GM23338 (cell line): ENCODE measurements at regions not wholly inside any gene's neighbourhood (a gene's known extent, or its start where the extent isn't known, plus 50 kb on each side); places are given as distances from the start of the nearest gene placed in this dataset.

Source experiments
- ATAC-seq: fragments of 200-7000 bp; cut with Tn5 transposase; 3 replicates; pipeline ENCODE4 v1.9.1; 2020
- DNase-seq: peaks from one replicate; pipeline ENCODE4 v3.0.0-alpha.2; 2015; ENCODE audit warnings: low spot score
- H2AFZ ChIP-seq: fragments of 200-600 bp; sonication (generic); 2 replicates; pipeline ENCODE4 v1.8.0; 2016; ENCODE audit warnings: antibody characterized with exemption, mild to moderate bottlenecking, moderate library complexity
- H3F3A ChIP-seq: fragments of 200-600 bp; sonication (generic); replicated peaks from 2 replicates; pipeline ENCODE4 v1.8.0; 2017; ENCODE audit warnings: antibody characterized with exemption, mixed run types, low read depth
- H3K27ac ChIP-seq: fragments of 200-600 bp; sonication (generic); 2 replicates; pipeline ENCODE4 v1.6.1; 2016; ENCODE audit warnings: low read depth
- H3K27me3 ChIP-seq: fragments of 200-600 bp; sonication (generic); 2 replicates; pipeline ENCODE4 v1.8.0; 2016; ENCODE audit warnings: mild to moderate bottlenecking, mixed run types, moderate library complexity; ENCODE audit not compliant: insufficient read depth
- H3K36me3 ChIP-seq: fragments of 200-600 bp; sonication (generic); 2 replicates; pipeline ENCODE4 v1.8.0; 2016; ENCODE audit warnings: mild to moderate bottlenecking; ENCODE audit not compliant: insufficient read depth
- H3K4me1 ChIP-seq: fragments of 200-600 bp; sonication (generic); 2 replicates; pipeline ENCODE4 v1.8.0; 2016; ENCODE audit warnings: mild to moderate bottlenecking, moderate library complexity; ENCODE audit not compliant: insufficient read depth
- H3K4me2 ChIP-seq: fragments of 200-600 bp; sonication (generic); 2 replicates; pipeline ENCODE4 v1.7.1; 2017; ENCODE audit warnings: mixed run types
- H3K4me3 ChIP-seq: fragments of 200-600 bp; sonication (generic); 2 replicates; pipeline ENCODE4 v1.6.1; 2016; ENCODE audit warnings: mixed run types
- H3K79me2 ChIP-seq: fragments of 200-600 bp; sonication (generic); replicated peaks from 2 replicates; pipeline ENCODE4 v1.8.0; 2017; ENCODE audit warnings: mild to moderate bottlenecking; ENCODE audit not compliant: insufficient read depth
- H3K9me2 ChIP-seq: fragments of 200-600 bp; sonication (generic); 2 replicates; pipeline ENCODE4 v1.8.0; 2017; ENCODE audit not compliant: insufficient read depth
- H4K20me1 ChIP-seq: fragments of 200-600 bp; sonication (generic); replicated peaks from 2 replicates; pipeline ENCODE4 v1.8.0; 2017; ENCODE audit warnings: mild to moderate bottlenecking; ENCODE audit not compliant: insufficient read depth
- H3K27ac Mint-ChIP-seq: 2 replicates; pipeline ENCODE4 v1.8.0; 2020; ENCODE audit warnings: inconsistent platforms, mild to moderate bottlenecking, moderate library complexity, mixed read lengths
- H3K27me3 Mint-ChIP-seq: 3 replicates; pipeline ENCODE4 v1.8.0; 2022; ENCODE audit warnings: low read depth, mild to moderate bottlenecking, moderate library complexity, mixed read lengths, inconsistent platforms; ENCODE audit not compliant: insufficient read depth, poor library complexity
- H3K36me3 Mint-ChIP-seq: 3 replicates; pipeline ENCODE4 v1.8.0; 2021; ENCODE audit warnings: low read depth, mild to moderate bottlenecking, inconsistent platforms, moderate library complexity, mixed read lengths
- H3K4me1 Mint-ChIP-seq: 3 replicates; pipeline ENCODE4 v1.8.0; 2020; ENCODE audit warnings: mild to moderate bottlenecking, inconsistent platforms, mixed read lengths
- H3K4me3 Mint-ChIP-seq: 3 replicates; pipeline ENCODE4 v1.8.0; 2021; ENCODE audit warnings: moderate library complexity, mild to moderate bottlenecking, inconsistent platforms, mixed read lengths
- H3K9me3 Mint-ChIP-seq: 3 replicates; pipeline ENCODE4 v1.8.0; 2020; ENCODE audit warnings: moderate library complexity, mild to moderate bottlenecking, inconsistent platforms, mixed read lengths
- EZH2 ChIP-seq: fragments of 200-600 bp; sonication (generic); IDR thresholded peaks from one replicate; pipeline ENCODE4 v1.8.0; 2017; ENCODE audit warnings: antibody characterized with exemption, mild to moderate bottlenecking, low read depth; ENCODE audit not compliant: unreplicated experiment
- EZH2phosphoT487 ChIP-seq: fragments of 200-600 bp; sonication (generic); IDR thresholded peaks from one replicate; pipeline ENCODE4 v1.8.1; 2018; ENCODE audit warnings: antibody characterized with exemption; ENCODE audit not compliant: unreplicated experiment
- TF ChIP-seq, protein P1 (sequence below): fragments of 250-450 bp; sonication (Bioruptor Pico); IDR thresholded peaks from 2 replicates; pipeline ENCODE4 v1.5.0; 2020; ENCODE audit warnings: mild to moderate bottlenecking, moderate library complexity
- TF ChIP-seq, protein P2 (sequence below), 2 experiments: fragments of 200-600 bp in 1 of 2; sonication (generic) in 1 of 2; conservative IDR thresholded peaks; 2 replicates each; pipeline versions ENCODE4 v1.5.1 to v1.6.1; 2016 to 2017; ENCODE audit warnings: antibody characterized with exemption in 2 of 2, low read depth in 2 of 2, mild to moderate bottlenecking in 2 of 2, moderate library complexity in 1 of 2

DNA sequence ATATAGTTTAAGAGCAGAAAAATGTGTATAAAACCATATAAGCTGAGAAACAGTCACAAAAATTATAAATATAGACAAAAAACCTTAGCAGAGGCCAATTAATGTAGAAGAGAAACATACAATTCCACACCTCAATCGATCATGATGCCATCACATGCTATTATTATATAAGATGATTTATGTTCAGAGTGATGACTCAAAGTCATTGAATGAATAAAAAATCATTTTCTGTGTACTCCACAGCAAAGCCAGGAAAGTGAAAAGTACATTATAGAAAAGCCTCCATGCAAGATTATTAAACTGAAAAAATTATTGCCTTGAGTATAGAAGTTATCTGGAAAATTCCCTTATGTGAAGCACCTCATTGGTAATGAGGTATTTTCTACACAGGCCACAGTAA lies 229.2 kb upstream of the PPFIA2 start (continued):
- TF ChIP-seq, protein P1, sequence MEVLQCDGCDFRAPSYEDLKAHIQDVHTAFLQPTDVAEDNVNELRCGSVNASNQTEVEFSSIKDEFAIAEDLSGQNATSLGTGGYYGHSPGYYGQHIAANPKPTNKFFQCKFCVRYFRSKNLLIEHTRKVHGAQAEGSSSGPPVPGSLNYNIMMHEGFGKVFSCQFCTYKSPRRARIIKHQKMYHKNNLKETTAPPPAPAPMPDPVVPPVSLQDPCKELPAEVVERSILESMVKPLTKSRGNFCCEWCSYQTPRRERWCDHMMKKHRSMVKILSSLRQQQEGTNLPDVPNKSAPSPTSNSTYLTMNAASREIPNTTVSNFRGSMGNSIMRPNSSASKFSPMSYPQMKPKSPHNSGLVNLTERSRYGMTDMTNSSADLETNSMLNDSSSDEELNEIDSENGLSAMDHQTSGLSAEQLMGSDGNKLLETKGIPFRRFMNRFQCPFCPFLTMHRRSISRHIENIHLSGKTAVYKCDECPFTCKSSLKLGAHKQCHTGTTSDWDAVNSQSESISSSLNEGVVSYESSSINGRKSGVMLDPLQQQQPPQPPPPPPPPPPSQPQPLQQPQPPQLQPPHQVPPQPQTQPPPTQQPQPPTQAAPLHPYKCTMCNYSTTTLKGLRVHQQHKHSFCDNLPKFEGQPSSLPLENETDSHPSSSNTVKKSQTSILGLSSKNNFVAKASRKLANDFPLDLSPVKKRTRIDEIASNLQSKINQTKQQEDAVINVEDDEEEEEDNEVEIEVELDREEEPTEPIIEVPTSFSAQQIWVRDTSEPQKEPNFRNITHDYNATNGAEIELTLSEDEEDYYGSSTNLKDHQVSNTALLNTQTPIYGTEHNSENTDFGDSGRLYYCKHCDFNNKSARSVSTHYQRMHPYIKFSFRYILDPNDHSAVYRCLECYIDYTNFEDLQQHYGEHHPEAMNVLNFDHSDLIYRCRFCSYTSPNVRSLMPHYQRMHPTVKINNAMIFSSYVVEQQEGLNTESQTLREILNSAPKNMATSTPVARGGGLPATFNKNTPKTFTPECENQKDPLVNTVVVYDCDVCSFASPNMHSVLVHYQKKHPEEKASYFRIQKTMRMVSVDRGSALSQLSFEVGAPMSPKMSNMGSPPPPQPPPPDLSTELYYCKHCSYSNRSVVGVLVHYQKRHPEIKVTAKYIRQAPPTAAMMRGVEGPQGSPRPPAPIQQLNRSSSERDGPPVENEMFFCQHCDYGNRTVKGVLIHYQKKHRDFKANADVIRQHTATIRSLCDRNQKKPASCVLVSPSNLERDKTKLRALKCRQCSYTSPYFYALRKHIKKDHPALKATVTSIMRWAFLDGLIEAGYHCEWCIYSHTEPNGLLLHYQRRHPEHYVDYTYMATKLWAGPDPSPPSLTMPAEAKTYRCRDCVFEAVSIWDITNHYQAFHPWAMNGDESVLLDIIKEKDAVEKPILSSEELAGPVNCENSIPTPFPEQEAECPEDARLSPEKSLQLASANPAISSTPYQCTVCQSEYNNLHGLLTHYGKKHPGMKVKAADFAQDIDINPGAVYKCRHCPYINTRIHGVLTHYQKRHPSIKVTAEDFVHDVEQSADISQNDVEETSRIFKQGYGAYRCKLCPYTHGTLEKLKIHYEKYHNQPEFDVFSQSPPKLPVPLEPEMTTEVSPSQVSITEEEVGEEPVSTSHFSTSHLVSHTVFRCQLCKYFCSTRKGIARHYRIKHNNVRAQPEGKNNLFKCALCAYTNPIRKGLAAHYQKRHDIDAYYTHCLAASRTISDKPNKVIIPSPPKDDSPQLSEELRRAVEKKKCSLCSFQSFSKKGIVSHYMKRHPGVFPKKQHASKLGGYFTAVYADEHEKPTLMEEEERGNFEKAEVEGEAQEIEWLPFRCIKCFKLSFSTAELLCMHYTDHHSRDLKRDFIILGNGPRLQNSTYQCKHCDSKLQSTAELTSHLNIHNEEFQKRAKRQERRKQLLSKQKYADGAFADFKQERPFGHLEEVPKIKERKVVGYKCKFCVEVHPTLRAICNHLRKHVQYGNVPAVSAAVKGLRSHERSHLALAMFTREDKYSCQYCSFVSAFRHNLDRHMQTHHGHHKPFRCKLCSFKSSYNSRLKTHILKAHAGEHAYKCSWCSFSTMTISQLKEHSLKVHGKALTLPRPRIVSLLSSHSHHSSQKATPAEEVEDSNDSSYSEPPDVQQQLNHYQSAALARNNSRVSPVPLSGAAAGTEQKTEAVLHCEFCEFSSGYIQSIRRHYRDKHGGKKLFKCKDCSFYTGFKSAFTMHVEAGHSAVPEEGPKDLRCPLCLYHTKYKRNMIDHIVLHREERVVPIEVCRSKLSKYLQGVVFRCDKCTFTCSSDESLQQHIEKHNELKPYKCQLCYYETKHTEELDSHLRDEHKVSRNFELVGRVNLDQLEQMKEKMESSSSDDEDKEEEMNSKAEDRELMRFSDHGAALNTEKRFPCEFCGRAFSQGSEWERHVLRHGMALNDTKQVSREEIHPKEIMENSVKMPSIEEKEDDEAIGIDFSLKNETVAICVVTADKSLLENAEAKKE (CRISPR knock-in tag) = no peak
- TF ChIP-seq EZH2 (no peak), EZH2phosphoT487 (no peak)
- TF ChIP-seq, protein P2, sequence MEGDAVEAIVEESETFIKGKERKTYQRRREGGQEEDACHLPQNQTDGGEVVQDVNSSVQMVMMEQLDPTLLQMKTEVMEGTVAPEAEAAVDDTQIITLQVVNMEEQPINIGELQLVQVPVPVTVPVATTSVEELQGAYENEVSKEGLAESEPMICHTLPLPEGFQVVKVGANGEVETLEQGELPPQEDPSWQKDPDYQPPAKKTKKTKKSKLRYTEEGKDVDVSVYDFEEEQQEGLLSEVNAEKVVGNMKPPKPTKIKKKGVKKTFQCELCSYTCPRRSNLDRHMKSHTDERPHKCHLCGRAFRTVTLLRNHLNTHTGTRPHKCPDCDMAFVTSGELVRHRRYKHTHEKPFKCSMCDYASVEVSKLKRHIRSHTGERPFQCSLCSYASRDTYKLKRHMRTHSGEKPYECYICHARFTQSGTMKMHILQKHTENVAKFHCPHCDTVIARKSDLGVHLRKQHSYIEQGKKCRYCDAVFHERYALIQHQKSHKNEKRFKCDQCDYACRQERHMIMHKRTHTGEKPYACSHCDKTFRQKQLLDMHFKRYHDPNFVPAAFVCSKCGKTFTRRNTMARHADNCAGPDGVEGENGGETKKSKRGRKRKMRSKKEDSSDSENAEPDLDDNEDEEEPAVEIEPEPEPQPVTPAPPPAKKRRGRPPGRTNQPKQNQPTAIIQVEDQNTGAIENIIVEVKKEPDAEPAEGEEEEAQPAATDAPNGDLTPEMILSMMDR (conservative IDR thresholded peaks at IDR 0.05; ENCODE audit: low read depth in 2 of 2) = no peak

DNA sequence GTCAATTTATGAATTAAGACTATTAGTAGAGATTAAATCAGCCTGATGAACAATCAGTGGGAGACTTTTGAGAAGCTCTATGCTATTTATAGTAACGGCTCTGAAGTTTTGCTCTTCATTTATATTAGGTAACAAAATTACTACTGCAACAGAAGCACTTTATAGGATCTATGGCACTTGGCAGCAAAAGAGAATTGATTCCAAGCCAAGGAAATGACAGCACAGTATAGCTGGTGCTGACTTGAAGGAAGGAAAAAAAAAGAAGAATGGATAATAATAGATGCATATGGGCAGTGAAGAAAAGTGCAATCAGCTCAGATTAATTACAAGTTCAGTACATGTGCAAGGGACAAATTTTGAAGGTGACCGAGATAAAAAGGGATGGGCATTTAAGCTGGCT lies 228.2 kb upstream of the PPFIA2 start:
- H3K4me1 Mint-ChIP-seq = peaks cover 9% of the 10 kb centered on the region; the same call in 2 of the 3 replicates
- H3K27me3 ChIP-seq = no peaks in the 10 kb centered on the region
- H3F3A ChIP-seq = no peaks in the 10 kb centered on the region
- H3K4me1 ChIP-seq = no peaks in the 10 kb centered on the region; the same call in 1 of the 2 replicates
- H3K4me3 Mint-ChIP-seq = no peak overlapping the region
- no peaks in the 10 kb centered on the region for H4K20me1 ChIP-seq
- no peak for ATAC-seq
- peaks cover 6% of the 10 kb centered on the region; the same call in 1 of the 3 replicates for H3K9me3 Mint-ChIP-seq
- H2AFZ ChIP-seq = no peak overlapping the region
- no peak overlapping the region for H3K27ac Mint-ChIP-seq
- DNase-seq = no peak
- no peak overlapping the region for H3K4me3 ChIP-seq
- no peaks in the 10 kb centered on the region for H3K79me2 ChIP-seq
- H3K36me3 Mint-ChIP-seq = no peaks in the 10 kb centered on the region
- no peak overlapping the region for H3K4me2 ChIP-seq
- H3K36me3 ChIP-seq = no peaks in the 10 kb centered on the region
- H3K27me3 Mint-ChIP-seq = no peaks in the 10 kb centered on the region
- H3K27ac ChIP-seq = no peak overlapping the region
- H3K9me2 ChIP-seq = no peaks in the 10 kb centered on the region
- TF ChIP-seq, protein P1 (CRISPR knock-in tag) = no peak
- no peak for TF ChIP-seq EZH2
